ENCODE measurements at regions not wholly inside any gene's neighbourhood (a gene's known extent, or its start where the extent isn't known, plus 50 kb on each side); places are given as distances from the start of the nearest gene placed in this dataset.
"Not testable (repeated sequence)": the region's sequence is repeated elsewhere in the genome, so short reads cannot be mapped to it uniquely, and the experiment has no call there.

DNA sequence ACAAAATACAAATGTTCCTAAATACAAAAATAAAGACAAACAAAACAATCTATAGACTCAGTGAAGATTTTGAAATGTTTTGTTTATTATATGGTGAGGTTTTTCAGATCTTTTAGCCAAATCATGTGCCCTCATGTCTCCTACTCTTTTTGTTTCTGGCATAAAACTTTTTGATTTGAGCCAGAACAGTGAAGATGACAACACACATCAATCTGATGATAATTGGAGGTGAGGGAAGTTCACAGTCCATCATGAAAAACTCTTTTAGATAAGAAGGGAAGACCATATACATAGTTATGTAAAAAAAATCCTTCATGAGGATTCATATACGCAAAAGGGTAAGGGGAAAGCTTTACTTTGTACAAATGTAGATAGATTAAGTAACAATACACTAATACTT lies 75.1 kb upstream of the OSBPL11 start:
- H3K4me3 ChIP-seq (ENCODE audit: low read depth, low read length), result no peak overlapping the region
- TF ChIP-seq, protein P1, sequence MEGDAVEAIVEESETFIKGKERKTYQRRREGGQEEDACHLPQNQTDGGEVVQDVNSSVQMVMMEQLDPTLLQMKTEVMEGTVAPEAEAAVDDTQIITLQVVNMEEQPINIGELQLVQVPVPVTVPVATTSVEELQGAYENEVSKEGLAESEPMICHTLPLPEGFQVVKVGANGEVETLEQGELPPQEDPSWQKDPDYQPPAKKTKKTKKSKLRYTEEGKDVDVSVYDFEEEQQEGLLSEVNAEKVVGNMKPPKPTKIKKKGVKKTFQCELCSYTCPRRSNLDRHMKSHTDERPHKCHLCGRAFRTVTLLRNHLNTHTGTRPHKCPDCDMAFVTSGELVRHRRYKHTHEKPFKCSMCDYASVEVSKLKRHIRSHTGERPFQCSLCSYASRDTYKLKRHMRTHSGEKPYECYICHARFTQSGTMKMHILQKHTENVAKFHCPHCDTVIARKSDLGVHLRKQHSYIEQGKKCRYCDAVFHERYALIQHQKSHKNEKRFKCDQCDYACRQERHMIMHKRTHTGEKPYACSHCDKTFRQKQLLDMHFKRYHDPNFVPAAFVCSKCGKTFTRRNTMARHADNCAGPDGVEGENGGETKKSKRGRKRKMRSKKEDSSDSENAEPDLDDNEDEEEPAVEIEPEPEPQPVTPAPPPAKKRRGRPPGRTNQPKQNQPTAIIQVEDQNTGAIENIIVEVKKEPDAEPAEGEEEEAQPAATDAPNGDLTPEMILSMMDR (IDR thresholded peaks at IDR 0.05; ENCODE audit: borderline replicate concordance, insufficient read depth, low read depth, low read length), result no peak

DNA sequence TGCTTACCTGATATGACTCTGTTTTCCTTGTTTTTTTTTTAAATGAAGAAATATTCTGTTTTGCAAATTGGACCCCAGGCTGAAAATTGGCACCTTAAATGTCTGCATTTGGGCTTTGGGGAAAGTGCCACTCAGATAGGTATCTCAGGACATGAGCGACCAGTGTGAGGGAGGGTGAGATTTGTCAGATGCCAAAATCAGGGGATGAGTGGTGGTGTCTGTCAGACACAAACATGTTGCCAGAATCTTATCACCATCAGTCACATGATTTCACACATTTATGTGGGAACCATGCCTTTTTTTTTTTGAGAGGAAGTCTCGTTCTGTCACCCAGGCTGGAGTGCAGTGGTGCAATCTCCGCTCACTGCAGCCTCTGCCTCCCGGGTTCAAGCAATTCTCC lies 75.6 kb upstream of the OSBPL11 start:
- TF ChIP-seq, protein P1 (IDR thresholded peaks at IDR 0.05; ENCODE audit: borderline replicate concordance, insufficient read depth, low read depth, low read length), result no peak

DNA sequence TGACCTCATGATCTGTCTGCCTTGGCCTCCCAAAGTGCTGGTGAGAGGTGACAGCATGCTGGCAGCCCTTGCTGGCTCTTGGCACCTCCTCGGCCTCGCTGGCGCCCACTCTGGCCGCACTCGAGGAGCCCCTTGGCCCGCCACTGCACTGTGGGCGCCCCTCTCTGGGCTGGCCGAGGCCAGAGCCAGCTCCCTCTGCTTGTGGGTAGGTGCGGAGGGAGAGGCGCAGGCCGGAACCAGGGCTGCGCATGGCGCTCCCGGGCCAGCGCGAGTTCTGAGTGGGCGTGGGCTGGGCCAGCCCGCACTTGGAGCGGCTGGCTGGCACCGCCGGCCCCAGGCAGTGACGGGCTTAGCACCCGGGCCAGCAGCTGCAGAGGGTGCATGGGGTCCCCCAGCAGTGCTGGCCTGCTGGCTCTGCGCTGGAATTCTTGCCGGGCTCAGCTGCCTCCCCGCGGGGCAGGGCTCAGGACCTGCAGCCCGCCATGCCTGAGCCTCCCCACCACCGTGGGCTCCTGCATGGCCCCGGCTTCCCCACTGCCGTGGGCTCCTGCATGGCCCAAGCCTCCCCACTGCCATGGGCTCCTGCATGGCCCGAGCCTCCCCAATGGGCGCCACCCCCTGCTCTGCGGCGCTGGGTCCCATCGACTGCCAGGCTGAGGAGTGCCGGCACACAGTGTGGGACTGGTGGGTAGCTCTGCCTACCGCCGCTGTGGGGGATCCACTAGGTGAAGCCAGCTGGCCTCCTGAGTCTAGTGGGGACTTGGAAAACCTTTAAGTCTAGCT lies 76.4 kb upstream of the OSBPL11 start:
- TF ChIP-seq, protein P1 (IDR thresholded peaks at IDR 0.05; ENCODE audit: borderline replicate concordance, insufficient read depth, low read depth, low read length), result no peak
- H3K4me3 ChIP-seq (ENCODE audit: low read depth, low read length), result no peak overlapping the region

More for the DNA sequence above, 75.6 kb upstream of the OSBPL11 start:
- H3K4me3 ChIP-seq (ENCODE audit: low read depth, low read length), result no peak overlapping the region

DNA sequence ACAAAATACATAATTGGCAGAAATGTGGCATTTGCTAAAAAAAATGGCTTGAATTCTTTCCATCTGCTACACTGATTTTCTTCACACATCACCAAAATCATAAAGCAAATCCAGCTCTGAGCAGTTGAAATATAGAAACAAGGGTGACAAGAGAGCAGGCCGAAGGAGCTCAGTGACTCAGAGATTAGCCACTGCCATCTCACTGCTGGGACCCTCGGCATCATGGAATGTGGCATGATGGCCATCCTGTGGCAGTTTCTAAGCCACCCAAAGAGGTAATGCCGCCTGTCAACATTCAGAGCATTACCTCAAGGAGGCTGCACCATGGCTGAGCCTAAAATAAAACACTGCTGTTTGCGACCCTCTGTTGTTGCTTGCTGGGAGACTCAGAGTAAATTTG lies 80.5 kb upstream of the OSBPL11 start:
- TF ChIP-seq, protein P1 (IDR thresholded peaks at IDR 0.05; ENCODE audit: borderline replicate concordance, insufficient read depth, low read depth, low read length), result no peak

DNA sequence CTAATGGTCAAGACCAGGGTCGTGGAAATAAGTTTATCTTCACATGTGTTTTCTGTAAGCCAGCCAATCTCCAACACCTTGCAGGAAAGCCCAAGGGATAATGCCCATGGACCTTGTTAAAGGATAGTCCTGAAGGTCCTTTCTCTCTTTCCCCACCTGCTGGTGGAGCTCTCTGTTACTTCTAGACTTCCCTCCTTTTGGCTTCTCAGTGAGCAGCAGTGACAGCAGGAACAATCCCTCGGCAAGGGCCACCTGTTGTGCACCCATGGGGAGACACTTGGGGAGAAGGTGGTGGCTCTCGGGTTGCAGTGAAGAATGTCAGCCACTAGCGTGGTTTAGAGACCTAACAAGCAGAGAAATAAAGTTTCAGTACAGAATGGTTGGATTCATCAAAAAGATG lies 84.0 kb upstream of the OSBPL11 start:
- TF ChIP-seq, protein P1 (IDR thresholded peaks at IDR 0.05; ENCODE audit: borderline replicate concordance, insufficient read depth, low read depth, low read length), result no peak
- no peak overlapping the region for H3K4me3 ChIP-seq (ENCODE audit: low read depth, low read length)

More for the DNA sequence above, 80.5 kb upstream of the OSBPL11 start:
- H3K4me3 ChIP-seq (ENCODE audit: low read depth, low read length), result no peak overlapping the region

DNA sequence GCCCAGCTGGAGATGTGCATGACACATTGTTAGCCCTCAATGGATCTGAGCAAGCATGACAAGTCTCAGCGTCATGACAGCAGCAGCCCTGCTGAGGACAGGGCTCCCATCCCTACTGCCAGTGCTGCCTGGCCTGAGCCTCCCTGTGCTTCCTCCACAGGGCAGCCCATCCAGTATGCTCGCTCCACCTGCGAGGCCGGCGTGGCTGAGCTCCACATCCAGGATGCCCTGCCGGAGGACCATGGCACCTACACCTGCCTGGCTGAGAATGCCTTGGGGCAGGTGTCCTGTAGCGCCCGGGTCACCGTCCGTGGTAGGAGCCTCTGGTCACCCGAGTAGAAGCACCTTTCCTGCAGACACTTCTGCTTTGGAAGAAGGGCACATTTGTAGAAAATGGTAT lies 85.8 kb upstream of the OSBPL11 start:
- no peak overlapping the region for H3K4me3 ChIP-seq (ENCODE audit: low read depth, low read length)
- TF ChIP-seq, protein P1 (IDR thresholded peaks at IDR 0.05; ENCODE audit: borderline replicate concordance, insufficient read depth, low read depth, low read length), result no peak

DNA sequence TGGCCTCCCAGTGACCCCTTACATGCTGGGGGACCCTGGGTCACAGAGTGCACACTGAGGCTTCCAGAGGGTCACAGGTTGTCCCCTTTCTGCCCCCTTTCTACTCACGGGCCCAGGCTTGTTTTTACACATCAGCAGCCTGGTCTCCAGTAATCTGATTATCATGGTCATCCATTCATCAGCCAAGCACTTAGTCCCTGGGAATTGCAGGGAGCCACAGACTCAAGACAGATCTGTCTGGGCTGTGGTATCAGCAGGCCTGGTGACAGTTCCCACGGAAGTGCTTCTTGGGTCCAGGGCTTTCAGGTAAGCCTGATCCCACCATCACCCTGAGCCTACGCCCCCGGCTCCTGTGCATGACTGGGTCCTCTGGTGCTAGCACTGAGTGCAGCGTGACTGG lies 86.6 kb upstream of the OSBPL11 start:
- not testable (repeated sequence) for H3K4me3 ChIP-seq (ENCODE audit: low read depth, low read length)

DNA sequence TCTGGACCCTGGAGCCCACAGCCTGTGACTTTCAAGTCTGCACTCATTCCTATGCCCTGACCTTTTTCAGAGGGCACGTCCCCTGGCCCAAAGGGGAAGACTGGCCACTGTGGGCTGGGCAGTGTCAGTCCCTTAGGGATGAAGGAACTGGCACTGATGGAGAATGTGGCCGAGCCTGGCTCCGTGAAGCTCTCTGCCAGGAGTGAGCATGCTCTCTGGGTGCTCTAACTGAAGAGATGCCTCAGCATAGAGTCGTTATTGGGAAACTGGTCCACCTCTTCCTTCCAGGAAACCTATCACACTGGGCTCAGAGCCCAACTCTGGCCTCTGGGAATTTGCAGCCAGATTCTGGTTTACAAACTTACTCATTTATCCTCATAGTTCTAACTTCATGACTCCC lies 87.3 kb upstream of the OSBPL11 start:
- not testable (repeated sequence) for H3K4me3 ChIP-seq (ENCODE audit: low read depth, low read length)

Measured in GM12875 (cell line).